Upper lobe of left lung (tissue), 4 donors: ENCODE measurements at regions not wholly inside any gene's neighbourhood (a gene's known extent, or its start where the extent isn't known, plus 50 kb on each side); places are given as distances from the start of the nearest gene placed in this dataset.

ENCODE experiments used
- POLR2A ChIP-seq, 4 donors: fragments of 450-650 bp; IDR thresholded peaks; one replicate each; pipeline ENCODE4 v1.5.1; 2016 to 2017; ENCODE audit warnings: antibody characterized with exemption in 4 of 4, mild to moderate bottlenecking in 2 of 4
- TF ChIP-seq, protein P1 (sequence below), 6 experiments: fragments of 450-650 bp in 4 of 6; fragments of 200-600 bp in 2 of 6; sonication (generic) in 2 of 6; IDR thresholded peaks; one replicate each; pipeline ENCODE4 v1.5.1; 2016 to 2019; ENCODE audit warnings: antibody characterized with exemption in 6 of 6

- TF ChIP-seq, protein P1, sequence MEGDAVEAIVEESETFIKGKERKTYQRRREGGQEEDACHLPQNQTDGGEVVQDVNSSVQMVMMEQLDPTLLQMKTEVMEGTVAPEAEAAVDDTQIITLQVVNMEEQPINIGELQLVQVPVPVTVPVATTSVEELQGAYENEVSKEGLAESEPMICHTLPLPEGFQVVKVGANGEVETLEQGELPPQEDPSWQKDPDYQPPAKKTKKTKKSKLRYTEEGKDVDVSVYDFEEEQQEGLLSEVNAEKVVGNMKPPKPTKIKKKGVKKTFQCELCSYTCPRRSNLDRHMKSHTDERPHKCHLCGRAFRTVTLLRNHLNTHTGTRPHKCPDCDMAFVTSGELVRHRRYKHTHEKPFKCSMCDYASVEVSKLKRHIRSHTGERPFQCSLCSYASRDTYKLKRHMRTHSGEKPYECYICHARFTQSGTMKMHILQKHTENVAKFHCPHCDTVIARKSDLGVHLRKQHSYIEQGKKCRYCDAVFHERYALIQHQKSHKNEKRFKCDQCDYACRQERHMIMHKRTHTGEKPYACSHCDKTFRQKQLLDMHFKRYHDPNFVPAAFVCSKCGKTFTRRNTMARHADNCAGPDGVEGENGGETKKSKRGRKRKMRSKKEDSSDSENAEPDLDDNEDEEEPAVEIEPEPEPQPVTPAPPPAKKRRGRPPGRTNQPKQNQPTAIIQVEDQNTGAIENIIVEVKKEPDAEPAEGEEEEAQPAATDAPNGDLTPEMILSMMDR (IDR thresholded peaks at IDR 0.05): no peak
- no peak for TF ChIP-seq POLR2A (IDR thresholded peaks at IDR 0.05)
Measured at GRCh38 chr15:98438326-98438725, 210.0 kb upstream of the IGF1R start.
